Chondrocyte (in vitro differentiated cells): ENCODE measurements at regions not wholly inside any gene's neighbourhood (a gene's known extent, or its start where the extent isn't known, plus 50 kb on each side); places are given as distances from the start of the nearest gene placed in this dataset.

ENCODE experiments used
- DNase-seq: peaks from one replicate; pipeline ENCODE4 v3.0.0; 2021; ENCODE audit warnings: mixed read lengths, low spot score
- H3K27ac Mint-ChIP-seq: one replicate; pipeline ENCODE4 v1.8.0; 2021; ENCODE audit warnings: mild to moderate bottlenecking, moderate library complexity, mixed read lengths; ENCODE audit not compliant: unreplicated experiment
- H3K27me3 Mint-ChIP-seq: 2 replicates; pipeline ENCODE4 v1.8.0; 2021; ENCODE audit warnings: low read depth, mixed read lengths
- H3K36me3 Mint-ChIP-seq: 2 replicates; pipeline ENCODE4 v1.8.0; 2021; ENCODE audit warnings: low read depth, mixed read lengths
- H3K4me1 Mint-ChIP-seq: 2 replicates; pipeline ENCODE4 v1.8.0; 2021; ENCODE audit warnings: low read depth, mild to moderate bottlenecking, mixed read lengths
- H3K4me3 Mint-ChIP-seq: one replicate; pipeline ENCODE4 v1.8.0; 2021; ENCODE audit warnings: mild to moderate bottlenecking, moderate library complexity, mixed read lengths; ENCODE audit not compliant: unreplicated experiment
- H3K9me3 Mint-ChIP-seq: 2 replicates; pipeline ENCODE4 v1.8.0; 2021; ENCODE audit warnings: low read depth, mixed read lengths
- TF ChIP-seq, protein P1 (sequence below): fragments of 200-600 bp; sonication (generic); IDR thresholded peaks from 2 replicates; pipeline ENCODE4 v1.5.0; 2021; ENCODE audit warnings: antibody characterized with exemption, mild to moderate bottlenecking, moderate library complexity

DNA sequence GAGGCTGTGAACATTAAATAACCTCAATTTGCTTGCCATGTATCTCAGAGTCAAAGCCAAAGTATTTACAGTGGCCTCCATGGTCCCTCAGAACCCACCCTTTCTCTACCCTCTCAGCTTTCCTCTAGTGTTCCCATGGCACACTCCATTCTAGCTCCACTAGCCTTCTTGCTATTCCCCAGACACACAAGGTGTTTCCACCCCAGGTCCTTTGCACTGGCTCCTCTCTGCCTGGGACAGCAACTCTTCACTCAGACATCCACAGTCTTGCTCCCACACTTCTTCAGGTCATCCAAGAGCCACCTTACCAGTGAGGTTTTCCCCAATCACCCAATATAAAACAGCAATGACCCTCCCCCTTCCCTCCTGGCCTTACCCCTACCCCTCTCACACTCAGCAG, 56.5 kb upstream of the PLEKHG1 start:
- TF ChIP-seq, protein P1, sequence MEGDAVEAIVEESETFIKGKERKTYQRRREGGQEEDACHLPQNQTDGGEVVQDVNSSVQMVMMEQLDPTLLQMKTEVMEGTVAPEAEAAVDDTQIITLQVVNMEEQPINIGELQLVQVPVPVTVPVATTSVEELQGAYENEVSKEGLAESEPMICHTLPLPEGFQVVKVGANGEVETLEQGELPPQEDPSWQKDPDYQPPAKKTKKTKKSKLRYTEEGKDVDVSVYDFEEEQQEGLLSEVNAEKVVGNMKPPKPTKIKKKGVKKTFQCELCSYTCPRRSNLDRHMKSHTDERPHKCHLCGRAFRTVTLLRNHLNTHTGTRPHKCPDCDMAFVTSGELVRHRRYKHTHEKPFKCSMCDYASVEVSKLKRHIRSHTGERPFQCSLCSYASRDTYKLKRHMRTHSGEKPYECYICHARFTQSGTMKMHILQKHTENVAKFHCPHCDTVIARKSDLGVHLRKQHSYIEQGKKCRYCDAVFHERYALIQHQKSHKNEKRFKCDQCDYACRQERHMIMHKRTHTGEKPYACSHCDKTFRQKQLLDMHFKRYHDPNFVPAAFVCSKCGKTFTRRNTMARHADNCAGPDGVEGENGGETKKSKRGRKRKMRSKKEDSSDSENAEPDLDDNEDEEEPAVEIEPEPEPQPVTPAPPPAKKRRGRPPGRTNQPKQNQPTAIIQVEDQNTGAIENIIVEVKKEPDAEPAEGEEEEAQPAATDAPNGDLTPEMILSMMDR, result no peak
- Mint-ChIP-seq H3K27me3 (peaks cover 22% of the 10 kb centered on the region), H3K36me3 (peaks cover 4% of the 10 kb centered on the region), H3K9me3 (no peaks in the 10 kb centered on the region), H3K27ac (no peak overlapping the region), H3K4me3 (no peak overlapping the region), H3K4me1 (peaks cover 4% of the 10 kb centered on the region)
- DNase-seq, result no peak

DNA sequence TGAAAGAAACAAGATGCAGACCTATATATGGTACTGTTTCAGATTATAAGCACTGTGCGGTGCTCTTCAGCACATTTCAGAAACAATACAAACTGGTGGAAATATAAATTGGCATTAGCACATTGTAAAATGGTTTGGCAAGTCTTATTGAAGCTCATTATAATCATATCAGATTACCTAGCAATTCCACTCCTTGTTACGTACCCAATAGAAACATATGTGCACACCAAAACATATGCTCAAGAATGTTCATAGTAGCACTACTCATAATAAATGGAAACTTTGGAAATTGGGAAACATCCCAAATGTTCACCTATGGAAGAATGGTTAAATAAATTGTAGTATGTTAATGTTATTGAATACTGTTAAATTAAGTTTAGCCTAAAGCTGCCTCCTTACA, 54.9 kb upstream of the PLEKHG1 start:
- H3K27ac Mint-ChIP-seq, result no peak overlapping the region
- no peaks in the 10 kb centered on the region for H3K36me3 Mint-ChIP-seq
- no peak overlapping the region for H3K4me3 Mint-ChIP-seq
- no peaks in the 10 kb centered on the region for H3K9me3 Mint-ChIP-seq
- H3K4me1 Mint-ChIP-seq, result peaks cover 4% of the 10 kb centered on the region
- H3K27me3 Mint-ChIP-seq, result peaks cover 21% of the 10 kb centered on the region
- TF ChIP-seq, protein P1, result no peak
- no peak for DNase-seq

DNA sequence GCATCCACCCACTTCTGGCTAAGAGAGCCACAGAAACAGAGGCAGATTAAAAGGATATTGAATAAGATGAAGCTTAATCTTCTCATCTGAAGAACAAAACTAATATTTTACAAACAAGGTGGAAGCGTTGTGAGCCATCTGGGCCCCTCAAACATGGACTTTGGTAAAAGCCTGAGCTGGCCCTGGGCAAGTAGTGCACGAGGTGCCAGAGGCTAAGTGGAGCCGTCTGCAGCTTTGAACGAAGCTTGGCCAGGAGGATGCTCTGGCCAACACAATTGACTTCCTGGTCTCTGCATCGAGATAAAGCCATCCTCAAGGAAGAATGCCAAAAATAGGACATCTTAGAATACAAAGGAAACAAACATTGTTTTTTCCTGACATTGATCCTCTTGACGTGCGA, 53.2 kb upstream of the PLEKHG1 start:
- Mint-ChIP-seq H3K4me3 (no peak overlapping the region), H3K36me3 (no peaks in the 10 kb centered on the region), H3K27me3 (peaks cover 21% of the 10 kb centered on the region), H3K27ac (no peak overlapping the region), H3K4me1 (peaks cover 4% of the 10 kb centered on the region), H3K9me3 (no peaks in the 10 kb centered on the region)
- TF ChIP-seq, protein P1, result no peak
- no peak for DNase-seq

DNA sequence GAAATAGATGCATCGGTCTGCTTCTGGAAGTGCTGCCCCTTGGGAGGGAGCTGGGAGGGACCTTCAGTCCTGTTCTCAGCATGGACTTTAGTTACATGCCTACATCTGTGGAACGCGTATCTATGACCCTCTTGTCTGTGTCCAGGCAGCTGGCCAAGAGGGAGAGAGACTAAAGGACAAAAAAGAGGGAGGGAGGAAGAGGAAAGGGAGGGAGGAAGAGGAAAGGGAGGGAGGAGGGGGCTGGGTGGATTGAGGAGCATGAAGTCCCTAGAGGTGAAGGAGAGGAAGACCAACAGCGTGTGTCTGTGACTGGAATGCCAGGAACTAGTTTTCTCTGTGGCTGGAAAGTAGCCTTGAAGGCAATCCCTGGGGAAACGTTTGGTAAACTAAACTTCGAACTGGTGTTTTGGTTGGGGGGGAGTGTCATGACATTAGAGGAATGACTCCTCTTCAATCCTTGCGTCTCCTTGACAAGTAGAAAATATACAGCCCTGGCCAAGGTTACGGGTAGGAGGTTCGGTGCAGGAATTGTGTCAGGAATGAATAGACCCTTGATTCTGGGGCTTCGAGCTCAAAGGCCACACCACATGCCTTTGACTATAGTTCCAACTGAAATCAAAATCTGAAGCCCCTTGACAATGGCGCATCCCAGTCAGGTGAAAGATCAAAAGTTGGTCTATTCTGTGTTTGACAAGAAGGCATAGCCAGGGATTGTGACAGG, 52.0 kb upstream of the PLEKHG1 start:
- Mint-ChIP-seq H3K27ac (no peak overlapping the region), H3K27me3 (peaks cover 21% of the 10 kb centered on the region), H3K4me3 (no peak overlapping the region), H3K9me3 (no peaks in the 10 kb centered on the region), H3K36me3 (no peaks in the 10 kb centered on the region), H3K4me1 (peaks cover 4% of the 10 kb centered on the region)
- TF ChIP-seq, protein P1, result no peak
- DNase-seq, result no peak

DNA sequence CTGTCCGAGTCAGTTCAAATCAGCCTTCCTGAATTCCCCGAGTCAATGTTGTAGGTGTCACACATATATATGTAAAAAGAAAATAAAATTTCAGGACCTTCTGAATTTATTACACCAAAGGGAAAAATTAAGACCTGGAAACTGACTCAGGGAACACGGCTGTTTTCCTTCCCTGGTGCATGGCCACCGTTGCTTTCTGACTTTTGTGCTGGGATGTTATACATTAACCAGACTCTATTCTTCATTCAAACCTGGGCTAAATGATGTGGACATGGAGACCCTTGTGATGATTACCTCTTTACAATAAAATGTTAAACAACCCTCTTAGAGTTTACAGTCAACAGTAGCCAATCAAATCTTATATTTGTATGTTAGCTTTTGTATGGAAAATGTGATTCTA, 51.4 kb upstream of the PLEKHG1 start:
- Mint-ChIP-seq H3K36me3 (no peaks in the 10 kb centered on the region), H3K4me3 (no peak overlapping the region)

More for the DNA sequence above, 51.4 kb upstream of the PLEKHG1 start:
- H3K27ac Mint-ChIP-seq, result no peak overlapping the region
- H3K9me3 Mint-ChIP-seq, result no peaks in the 10 kb centered on the region
- DNase-seq, result no peak
- TF ChIP-seq, protein P1, result no peak
- H3K27me3 Mint-ChIP-seq, result peaks cover 19% of the 10 kb centered on the region
- H3K4me1 Mint-ChIP-seq, result peaks cover 4% of the 10 kb centered on the region
